ENCODE measurements at regions not wholly inside any gene's neighbourhood (a gene's known extent, or its start where the extent isn't known, plus 50 kb on each side); places are given as distances from the start of the nearest gene placed in this dataset.

DNA sequence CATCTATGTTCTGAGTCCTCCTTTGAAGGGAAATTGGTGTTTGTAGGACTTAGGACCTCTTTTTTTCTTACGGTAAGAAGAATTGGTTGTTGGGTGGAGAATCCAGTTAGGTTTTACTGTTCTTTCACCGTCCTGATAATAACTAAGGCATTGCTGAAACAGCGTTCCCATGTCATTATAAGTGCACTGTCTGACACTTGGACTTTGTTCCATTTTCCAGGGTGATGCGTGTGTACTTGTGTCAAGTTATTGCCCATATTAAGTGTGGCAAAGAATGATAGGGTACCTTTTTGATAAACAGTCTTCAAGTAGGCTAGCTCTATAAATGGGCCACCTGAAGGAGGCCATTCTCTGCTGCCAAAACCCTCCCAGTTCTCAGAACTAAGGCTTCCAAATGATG is 119.7 kb downstream of the AASDH start:
- TF ChIP-seq, protein P1, sequence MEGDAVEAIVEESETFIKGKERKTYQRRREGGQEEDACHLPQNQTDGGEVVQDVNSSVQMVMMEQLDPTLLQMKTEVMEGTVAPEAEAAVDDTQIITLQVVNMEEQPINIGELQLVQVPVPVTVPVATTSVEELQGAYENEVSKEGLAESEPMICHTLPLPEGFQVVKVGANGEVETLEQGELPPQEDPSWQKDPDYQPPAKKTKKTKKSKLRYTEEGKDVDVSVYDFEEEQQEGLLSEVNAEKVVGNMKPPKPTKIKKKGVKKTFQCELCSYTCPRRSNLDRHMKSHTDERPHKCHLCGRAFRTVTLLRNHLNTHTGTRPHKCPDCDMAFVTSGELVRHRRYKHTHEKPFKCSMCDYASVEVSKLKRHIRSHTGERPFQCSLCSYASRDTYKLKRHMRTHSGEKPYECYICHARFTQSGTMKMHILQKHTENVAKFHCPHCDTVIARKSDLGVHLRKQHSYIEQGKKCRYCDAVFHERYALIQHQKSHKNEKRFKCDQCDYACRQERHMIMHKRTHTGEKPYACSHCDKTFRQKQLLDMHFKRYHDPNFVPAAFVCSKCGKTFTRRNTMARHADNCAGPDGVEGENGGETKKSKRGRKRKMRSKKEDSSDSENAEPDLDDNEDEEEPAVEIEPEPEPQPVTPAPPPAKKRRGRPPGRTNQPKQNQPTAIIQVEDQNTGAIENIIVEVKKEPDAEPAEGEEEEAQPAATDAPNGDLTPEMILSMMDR (IDR thresholded peaks at IDR 0.05) = no peak
- no peak for TF ChIP-seq POLR2A (IDR thresholded peaks at IDR 0.05)

All from uterus (tissue), 2 donors.